ENCODE measurements at regions not wholly inside any gene's neighbourhood (a gene's known extent, or its start where the extent isn't known, plus 50 kb on each side); places are given as distances from the start of the nearest gene placed in this dataset.

- Histone ChIP-seq H2AFZ (ENCODE audit: low read depth, low read length) (no peak overlapping the region), H3K4me1 (replicated peaks in 1 of 2; ENCODE audit: control insufficient read depth in 2 of 2, insufficient read depth in 2 of 2, low read length in 2 of 2) (no peaks in the 10 kb centered on the region), H4K20me1 (replicated peaks; ENCODE audit: control insufficient read depth, insufficient read depth, low read length) (no peaks in the 10 kb centered on the region), H3K4me3 (no peak overlapping the region), H3K9ac (ENCODE audit: insufficient read depth in 1 of 2, low read depth in 2 of 2, low read length in 2 of 2) (no peak overlapping the region), H3K27ac (ENCODE audit: extremely low read depth, low read depth, low read length) (no peak overlapping the region), H3K27me3 (ENCODE audit: control insufficient read depth in 2 of 2, insufficient read depth in 2 of 2, low read length in 2 of 2) (peaks cover 0 to 23% of the 10 kb centered on the region in 2 experiments; a peak in 2 of 5 replicates), H3K4me2 (ENCODE audit: insufficient read depth, low read length) (no peak overlapping the region), H3K9me1 (ENCODE audit: control insufficient read depth, insufficient read depth, low read length) (no peaks in the 10 kb centered on the region), H3K79me2 (ENCODE audit: control insufficient read depth, insufficient read depth, low read length) (no peaks in the 10 kb centered on the region), H3K36me3 (ENCODE audit: control insufficient read depth, insufficient read depth, low read length) (no peaks in the 10 kb centered on the region), H3K9me3 (replicated peaks; ENCODE audit: control insufficient read depth, insufficient read depth, low read depth, low read length) (no peaks in the 10 kb centered on the region)
- FAIRE-seq (no peak), ATAC-seq (no peak), DNase-seq (ENCODE audit: extremely low read depth in 1 of 4, low spot score in 3 of 4) (no peak)
- in situ Hi-C loops (cut with MboI) (no loop called here), intact Hi-C loops (cut with micrococcal nuclease) (no loop called here)
- POLR2A ChIA-PET: no interaction called here
- WGBS (ENCODE audit: insufficient coverage, low coverage, missing lambda C conversion rate): 0% methylated on average over 5 of the region's 5 CpGs
- no peak for TF ChIP-seq SMARCE1 (IDR thresholded peaks at IDR 0.05)
- TF ChIP-seq MAFK (IDR thresholded peaks at IDR 0.05; ENCODE audit: low read length): no peak
- TF ChIP-seq, protein P1, sequence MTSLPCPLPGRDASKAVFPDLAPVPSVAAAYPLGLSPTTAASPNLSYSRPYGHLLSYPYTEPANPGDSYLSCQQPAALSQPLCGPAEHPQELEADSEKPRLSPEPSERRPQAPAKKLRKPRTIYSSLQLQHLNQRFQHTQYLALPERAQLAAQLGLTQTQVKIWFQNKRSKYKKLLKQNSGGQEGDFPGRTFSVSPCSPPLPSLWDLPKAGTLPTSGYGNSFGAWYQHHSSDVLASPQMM (CRISPR knock-in tag; IDR thresholded peaks at IDR 0.05): no peak
- no peak for TF ChIP-seq ILF3 (IDR thresholded peaks at IDR 0.05; ENCODE audit: borderline replicate concordance)
- TF ChIP-seq BRD4 (IDR thresholded peaks at IDR 0.05): no peak
- TF ChIP-seq SRF (CRISPR knock-in tag; IDR thresholded peaks at IDR 0.05): no peak
- no peak for TF ChIP-seq NCOA1 (IDR thresholded peaks at IDR 0.05; ENCODE audit: low read depth)
- no peak for TF ChIP-seq ZBED1 (IDR thresholded peaks at IDR 0.05)
- TF ChIP-seq, protein P2, sequence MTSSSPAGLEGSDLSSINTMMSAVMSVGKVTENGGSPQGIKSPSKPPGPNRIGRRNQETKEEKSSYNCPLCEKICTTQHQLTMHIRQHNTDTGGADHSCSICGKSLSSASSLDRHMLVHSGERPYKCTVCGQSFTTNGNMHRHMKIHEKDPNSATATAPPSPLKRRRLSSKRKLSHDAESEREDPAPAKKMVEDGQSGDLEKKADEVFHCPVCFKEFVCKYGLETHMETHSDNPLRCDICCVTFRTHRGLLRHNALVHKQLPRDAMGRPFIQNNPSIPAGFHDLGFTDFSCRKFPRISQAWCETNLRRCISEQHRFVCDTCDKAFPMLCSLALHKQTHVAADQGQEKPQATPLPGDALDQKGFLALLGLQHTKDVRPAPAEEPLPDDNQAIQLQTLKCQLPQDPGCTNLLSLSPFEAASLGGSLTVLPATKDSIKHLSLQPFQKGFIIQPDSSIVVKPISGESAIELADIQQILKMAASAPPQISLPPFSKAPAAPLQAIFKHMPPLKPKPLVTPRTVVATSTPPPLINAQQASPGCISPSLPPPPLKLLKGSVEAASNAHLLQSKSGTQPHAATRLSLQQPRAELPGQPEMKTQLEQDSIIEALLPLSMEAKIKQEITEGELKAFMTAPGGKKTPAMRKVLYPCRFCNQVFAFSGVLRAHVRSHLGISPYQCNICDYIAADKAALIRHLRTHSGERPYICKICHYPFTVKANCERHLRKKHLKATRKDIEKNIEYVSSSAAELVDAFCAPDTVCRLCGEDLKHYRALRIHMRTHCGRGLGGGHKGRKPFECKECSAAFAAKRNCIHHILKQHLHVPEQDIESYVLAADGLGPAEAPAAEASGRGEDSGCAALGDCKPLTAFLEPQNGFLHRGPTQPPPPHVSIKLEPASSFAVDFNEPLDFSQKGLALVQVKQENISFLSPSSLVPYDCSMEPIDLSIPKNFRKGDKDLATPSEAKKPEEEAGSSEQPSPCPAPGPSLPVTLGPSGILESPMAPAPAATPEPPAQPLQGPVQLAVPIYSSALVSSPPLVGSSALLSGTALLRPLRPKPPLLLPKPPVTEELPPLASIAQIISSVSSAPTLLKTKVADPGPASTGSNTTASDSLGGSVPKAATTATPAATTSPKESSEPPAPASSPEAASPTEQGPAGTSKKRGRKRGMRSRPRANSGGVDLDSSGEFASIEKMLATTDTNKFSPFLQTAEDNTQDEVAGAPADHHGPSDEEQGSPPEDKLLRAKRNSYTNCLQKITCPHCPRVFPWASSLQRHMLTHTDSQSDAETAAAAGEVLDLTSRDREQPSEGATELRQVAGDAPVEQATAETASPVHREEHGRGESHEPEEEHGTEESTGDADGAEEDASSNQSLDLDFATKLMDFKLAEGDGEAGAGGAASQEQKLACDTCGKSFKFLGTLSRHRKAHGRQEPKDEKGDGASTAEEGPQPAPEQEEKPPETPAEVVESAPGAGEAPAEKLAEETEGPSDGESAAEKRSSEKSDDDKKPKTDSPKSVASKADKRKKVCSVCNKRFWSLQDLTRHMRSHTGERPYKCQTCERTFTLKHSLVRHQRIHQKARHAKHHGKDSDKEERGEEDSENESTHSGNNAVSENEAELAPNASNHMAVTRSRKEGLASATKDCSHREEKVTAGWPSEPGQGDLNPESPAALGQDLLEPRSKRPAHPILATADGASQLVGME (CRISPR knock-in tag; IDR thresholded peaks at IDR 0.05): no peak
- no peak for TF ChIP-seq PBX2 (CRISPR knock-in tag; IDR thresholded peaks at IDR 0.05; ENCODE audit: low read depth)
- TF ChIP-seq PBX2 (tag; conservative IDR thresholded peaks at IDR 0.05; ENCODE audit: low read depth): no peak
- TF ChIP-seq ZNF445 (CRISPR knock-in tag; IDR thresholded peaks at IDR 0.05; ENCODE audit: low read depth): no peak
- TF ChIP-seq PHB (CRISPR knock-in tag; IDR thresholded peaks at IDR 0.05): no peak
- TF ChIP-seq FOXJ2 (tag; IDR thresholded peaks at IDR 0.05): no peak
- TF ChIP-seq ZNF134 (CRISPR knock-in tag; conservative IDR thresholded peaks at IDR 0.05): no peak
- TF ChIP-seq ZNF76 (CRISPR knock-in tag; IDR thresholded peaks at IDR 0.05; ENCODE audit: borderline replicate concordance): no peak
- no peak for TF ChIP-seq ESRRA (IDR thresholded peaks at IDR 0.05; ENCODE audit: borderline replicate concordance, low read depth)
- no peak for TF ChIP-seq BHLHE40 (IDR thresholded peaks at IDR 0.05; ENCODE audit: low read length)
- no TSS peak for BruUV-seq (replicated peaks)
- CTCF ChIA-PET (ENCODE audit: low intra/inter-chr PET ratio): no interaction called here
Observed at GRCh38 chr2:118268268-118268667, 180.0 kb downstream of the INSIG2 start.

Measured in K562 (cell line).